SH-SY5Y (cell line): ENCODE measurements at regions not wholly inside any gene's neighbourhood (a gene's known extent, or its start where the extent isn't known, plus 50 kb on each side); places are given as distances from the start of the nearest gene placed in this dataset.

Experiments used
- GATA2 ChIP-seq: IDR thresholded peaks from 2 replicates; pipeline ENCODE4 v1.6.1; 2011; ENCODE audit warnings: mild to moderate bottlenecking, low read depth, low read length
- GATA3 ChIP-seq: IDR thresholded peaks from 2 replicates; pipeline ENCODE4 v1.6.1; 2011; ENCODE audit warnings: low read depth, mild to moderate bottlenecking, low read length, moderate library complexity

GRCh38 chr16:88132836-88133506 lies 181.7 kb downstream of the BANP start:
- TF ChIP-seq GATA2 (no peak), GATA3 (no peak)
